WI38 (cell line): ENCODE measurements at regions not wholly inside any gene's neighbourhood (a gene's known extent, or its start where the extent isn't known, plus 50 kb on each side); places are given as distances from the start of the nearest gene placed in this dataset.

Experiments
- H3K4me3 ChIP-seq: 2 replicates; pipeline ENCODE4 v1.5.1; 2011; ENCODE audit warnings: low read depth, mild to moderate bottlenecking, control low read depth, low read length
- CTCF ChIP-seq: IDR thresholded peaks from 2 replicates; pipeline ENCODE4 v1.5.1; 2012; ENCODE audit warnings: low read depth, mild to moderate bottlenecking, control low read depth, low read length

GRCh38 chr19:27892500-27892899 is 1320.5 kb downstream of the UQCRFS1 start:
- no peak for TF ChIP-seq CTCF
- no peak overlapping the region for H3K4me3 ChIP-seq

GRCh38 chr19:27891411-27891810 is 1321.5 kb downstream of the UQCRFS1 start:
- H3K4me3 ChIP-seq = no peak overlapping the region
- TF ChIP-seq CTCF = no peak

DNA sequence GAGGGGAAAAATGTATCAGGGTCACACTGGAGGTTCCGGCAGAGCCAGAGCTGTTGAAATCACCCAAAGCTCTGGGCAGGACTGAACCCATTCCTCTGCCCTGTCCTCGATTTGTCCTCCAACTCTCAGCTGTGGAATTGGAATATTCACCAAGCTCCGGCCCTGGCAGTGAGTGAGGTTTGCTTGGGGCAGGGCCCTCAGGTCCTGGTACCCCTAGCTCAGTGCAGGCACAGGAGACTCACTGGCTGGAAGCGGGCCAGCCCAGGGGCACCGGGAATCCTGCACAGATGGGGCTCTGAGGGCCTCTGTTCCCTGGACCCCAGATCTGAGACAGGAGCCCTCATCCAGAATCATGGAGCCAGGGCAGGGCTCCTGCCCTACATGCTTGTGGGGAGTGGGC is 1322.3 kb downstream of the UQCRFS1 start:
- H3K4me3 ChIP-seq = no peak overlapping the region
- no peak for TF ChIP-seq CTCF

GRCh38 chr19:27890206-27890605 is 1322.7 kb downstream of the UQCRFS1 start:
- TF ChIP-seq CTCF = no peak
- no peak overlapping the region for H3K4me3 ChIP-seq

DNA sequence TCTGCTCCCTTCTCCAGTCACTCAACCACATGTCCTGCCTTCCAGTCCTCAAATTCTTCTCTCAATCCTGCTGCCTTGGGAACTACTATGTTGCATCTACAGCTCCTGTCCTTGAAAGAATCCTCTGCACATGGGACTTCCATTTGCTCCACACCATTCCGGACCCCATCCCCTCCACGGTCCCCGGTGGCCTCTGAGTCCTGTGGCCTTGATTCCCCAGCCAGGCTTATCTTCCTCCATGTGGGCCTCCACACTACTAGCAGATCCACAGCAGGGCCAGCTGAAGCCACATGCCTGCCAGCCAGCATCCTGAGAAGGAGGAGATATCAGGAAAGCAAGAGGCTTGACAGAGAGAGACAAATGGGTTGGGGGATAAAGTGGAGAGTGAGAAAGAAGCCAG is 1323.8 kb downstream of the UQCRFS1 start:
- TF ChIP-seq CTCF = no peak
- no peak overlapping the region for H3K4me3 ChIP-seq

DNA sequence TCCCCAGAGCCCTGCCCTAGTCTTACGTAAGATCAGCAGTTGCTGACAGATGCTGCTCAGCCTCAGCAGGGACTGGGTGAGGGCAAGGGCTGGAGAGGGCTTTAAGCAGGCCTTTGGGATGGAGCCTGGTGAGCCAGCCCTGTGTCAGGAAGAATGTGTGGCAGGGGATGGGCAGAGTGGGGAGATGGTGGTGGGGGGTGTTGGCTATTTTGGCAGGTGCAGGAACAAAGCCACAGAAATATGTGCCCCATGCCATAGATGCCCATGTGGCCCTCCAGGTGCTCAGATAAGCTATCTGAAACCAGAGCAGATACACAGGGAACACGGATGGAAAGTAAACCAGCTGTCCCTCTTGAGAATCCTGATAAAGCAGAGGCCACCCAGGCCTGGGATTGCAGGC is 1325.0 kb downstream of the UQCRFS1 start:
- TF ChIP-seq CTCF = no peak
- no peak overlapping the region for H3K4me3 ChIP-seq

- TF ChIP-seq CTCF = no peak
- no peak overlapping the region for H3K4me3 ChIP-seq
These were observed 1327.6 kb downstream of the UQCRFS1 start for GRCh38 chr19:27885359-27885758.

- TF ChIP-seq CTCF = no peak
- no peak overlapping the region for H3K4me3 ChIP-seq
These were observed 1328.6 kb downstream of the UQCRFS1 start for GRCh38 chr19:27884376-27884775.
